Naive thymus-derived CD4-positive, alpha-beta T cell (primary cell): ENCODE measurements at regions not wholly inside any gene's neighbourhood (a gene's known extent, or its start where the extent isn't known, plus 50 kb on each side); places are given as distances from the start of the nearest gene placed in this dataset.

Experiments used
- ATAC-seq: fragments of 150-1000 bp; cut with Tn5 transposase; 2 replicates; pipeline ENCODE4 v1.10.0; 2021; ENCODE audit warnings: mild to moderate bottlenecking, moderate library complexity
- CTCF ChIA-PET: fragments of 350-600 bp; sonication (Branson Sonifier 250); formaldehyde crosslinking; loops from one replicate; lab custom pipeline; 2021; ENCODE audit warnings: antibody characterized with exemption; lab: Charles Lee
- POLR2A ChIA-PET: fragments of 350-600 bp; sonication (Branson Sonifier 250); formaldehyde crosslinking; loops from one replicate; lab custom pipeline; 2021; ENCODE audit warnings: antibody characterized with exemption, inconsistent platforms; lab: Charles Lee
- DNase-seq, 9 donors: peaks; one replicate each; pipeline versions ENCODE4 v3.0.0 to v3.0.0-alpha.2; 2020 to 2022; ENCODE audit warnings: mixed read lengths in 1 of 9
- H3K27ac ChIP-seq: one replicate; pipeline ENCODE4 v1.7.0; 2013; ENCODE audit warnings: mild to moderate bottlenecking, low read depth, low read length, moderate library complexity
- H3K27me3 ChIP-seq, 2 donors: one replicate each; pipeline ENCODE4 v1.7.0; 2013; ENCODE audit warnings: low read length in 2 of 2, mild to moderate bottlenecking in 2 of 2, moderate library complexity in 2 of 2; ENCODE audit not compliant: control insufficient read depth in 2 of 2, insufficient read depth in 2 of 2
- H3K36me3 ChIP-seq, 3 experiments: 1 replicate in 2 of 3; 2 replicates in 1 of 3; pipeline ENCODE4 v1.7.0; 2013; ENCODE audit warnings: low read length in 3 of 3, mild to moderate bottlenecking in 3 of 3, moderate library complexity in 1 of 3; ENCODE audit not compliant: insufficient read depth in 3 of 3, control insufficient read depth in 2 of 3
- H3K4me1 ChIP-seq, 2 donors: one replicate each; pipeline ENCODE4 v1.7.0; 2013; ENCODE audit warnings: low read length in 2 of 2, mild to moderate bottlenecking in 2 of 2, moderate library complexity in 1 of 2; ENCODE audit not compliant: control insufficient read depth in 2 of 2, insufficient read depth in 2 of 2
- H3K4me3 ChIP-seq: 2 replicates; pipeline ENCODE4 v1.7.0; 2013; ENCODE audit warnings: mild to moderate bottlenecking, low read length
- H3K9me3 ChIP-seq, 3 experiments: 1 replicate in 2 of 3; 2 replicates in 1 of 3; pipeline ENCODE4 v1.7.0; 2013; ENCODE audit warnings: low read length in 3 of 3; ENCODE audit not compliant: control insufficient read depth in 2 of 3
- H3K27ac Mint-ChIP-seq, 9 donors: one replicate each; pipeline ENCODE4 v1.8.0; 2020 to 2022; ENCODE audit warnings: mixed read lengths in 9 of 9, mild to moderate bottlenecking in 8 of 9, moderate library complexity in 5 of 9, inconsistent platforms in 2 of 9
- H3K27me3 Mint-ChIP-seq, 5 donors: one replicate each; pipeline ENCODE4 v1.8.0; 2021 to 2022; ENCODE audit warnings: mixed read lengths in 5 of 5, mild to moderate bottlenecking in 1 of 5
- H3K36me3 Mint-ChIP-seq, 5 donors: one replicate each; pipeline ENCODE4 v1.8.0; 2020 to 2022; ENCODE audit warnings: mixed read lengths in 5 of 5, mild to moderate bottlenecking in 3 of 5, inconsistent platforms in 1 of 5
- H3K4me1 Mint-ChIP-seq, 7 donors: one replicate each; pipeline ENCODE4 v1.8.0; 2020 to 2022; ENCODE audit warnings: mixed read lengths in 7 of 7, mild to moderate bottlenecking in 3 of 7, inconsistent platforms in 1 of 7
- H3K4me3 Mint-ChIP-seq, 10 donors: one replicate each; pipeline ENCODE4 v1.8.0; 2020 to 2022; ENCODE audit warnings: mild to moderate bottlenecking in 10 of 10, mixed read lengths in 10 of 10, moderate library complexity in 6 of 10, inconsistent platforms in 2 of 10
- H3K9me3 Mint-ChIP-seq, 11 donors: one replicate each; pipeline ENCODE4 v1.8.0; 2020 to 2022; ENCODE audit warnings: mixed read lengths in 11 of 11, mild to moderate bottlenecking in 4 of 11, inconsistent platforms in 1 of 11, moderate library complexity in 1 of 11
- intact Hi-C, 2 donors: fragments of 100-400 bp; cut with micrococcal nuclease; formaldehyde crosslinking; loops; one replicate each; pipeline ENCODE4 v1.15.1; 2023

DNA sequence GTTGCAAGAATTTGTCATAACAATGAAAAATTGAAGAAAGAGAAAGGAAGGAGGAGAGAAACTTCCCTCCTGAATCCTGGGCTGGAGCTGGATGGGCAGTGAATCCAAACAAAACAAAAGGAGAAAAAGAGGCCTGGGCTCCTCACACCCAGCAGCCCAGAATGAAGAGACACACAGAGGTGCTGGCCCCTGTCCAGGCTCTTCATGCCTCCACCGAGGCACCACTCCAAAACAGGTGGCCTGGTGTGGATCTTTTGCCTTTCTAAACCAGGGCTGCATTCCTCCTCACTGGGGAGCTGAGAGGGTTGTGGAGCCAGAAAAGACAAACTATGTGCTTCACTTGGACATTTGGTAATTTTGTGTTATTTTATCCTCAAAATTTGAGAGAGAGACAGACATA, 76.0 kb downstream of the FAM124B start:
- POLR2A ChIA-PET, result no interaction called here

DNA sequence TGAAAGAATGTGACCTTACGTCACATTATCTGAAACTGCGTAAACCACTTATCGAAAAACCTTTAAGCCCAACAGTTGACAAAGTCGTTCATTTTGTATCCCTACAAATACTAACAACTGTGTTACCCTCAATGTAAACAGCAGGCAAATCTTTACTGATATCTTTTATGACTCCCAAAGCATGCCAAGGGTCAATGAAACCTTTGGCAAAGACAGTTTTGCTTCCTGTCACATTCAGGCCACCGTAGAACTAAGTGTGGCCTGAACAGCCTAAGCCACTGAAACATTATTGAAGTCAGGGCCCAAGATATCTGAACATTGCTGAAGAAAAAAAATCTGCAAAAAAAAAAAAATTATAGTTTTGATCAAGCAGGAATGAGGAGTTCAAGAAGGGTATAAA, 77.3 kb downstream of the FAM124B start:
- intact Hi-C loops, result no loop called here
- Histone ChIP-seq H3K4me3 (no peak overlapping the region), H3K27ac (no peak overlapping the region), H3K27me3 (no peaks in the 10 kb centered on the region), H3K36me3 (no peaks in the 10 kb centered on the region), H3K4me1 (no peaks in the 10 kb centered on the region), H3K9me3 (no peaks in the 10 kb centered on the region)
- CTCF ChIA-PET, result no interaction called here
- Mint-ChIP-seq H3K27me3 (peaks cover 19 to 52% (median 27%) of the 10 kb centered on the region in 5 donors), H3K4me1 (no peaks in the 10 kb centered on the region), H3K9me3 (no peaks in the 10 kb centered on the region), H3K4me3 (no peak overlapping the region), H3K27ac (no peak overlapping the region), H3K36me3 (no peaks in the 10 kb centered on the region)
- ATAC-seq, result no peak
- no peak for DNase-seq
- POLR2A ChIA-PET, result no interaction called here

More for the DNA sequence above, 76.0 kb downstream of the FAM124B start:
- Mint-ChIP-seq H3K4me1 (no peaks in the 10 kb centered on the region), H3K27me3 (peaks cover 19 to 43% (median 25%) of the 10 kb centered on the region in 5 donors), H3K27ac (no peak overlapping the region), H3K36me3 (no peaks in the 10 kb centered on the region), H3K4me3 (no peak overlapping the region), H3K9me3 (no peaks in the 10 kb centered on the region)
- Histone ChIP-seq H3K27me3 (no peaks in the 10 kb centered on the region), H3K4me1 (no peaks in the 10 kb centered on the region), H3K9me3 (no peaks in the 10 kb centered on the region), H3K36me3 (no peaks in the 10 kb centered on the region), H3K27ac (no peak overlapping the region), H3K4me3 (no peak overlapping the region)
- DNase-seq, result no peak
- CTCF ChIA-PET, result interaction anchor here (0.6 kb wide), 1 partner anchor 246 kb away, joined by 3 read pairs; no protein-coding TSS in a partner anchor
- ATAC-seq, result no peak
- intact Hi-C loops, result no loop called here

DNA sequence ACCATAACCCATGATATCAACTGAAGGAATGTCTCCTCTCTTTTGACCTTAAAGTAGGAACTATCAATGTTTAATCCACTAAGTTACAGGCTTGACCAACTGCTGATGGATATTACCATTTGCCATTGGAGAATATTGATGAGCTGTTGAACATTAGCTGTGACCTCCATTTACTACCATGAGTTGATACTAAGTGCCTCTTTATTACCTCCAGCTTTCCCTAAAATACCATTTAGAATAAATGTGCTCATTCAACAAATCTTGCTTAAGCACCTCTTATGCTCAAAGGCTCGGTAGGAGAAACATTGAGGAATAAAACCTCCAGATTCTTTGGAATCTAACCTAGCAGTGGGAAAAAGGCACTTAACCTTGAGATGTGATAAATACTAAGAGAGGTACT, 81.2 kb downstream of the FAM124B start:
- H3K4me1 ChIP-seq, result no peaks in the 10 kb centered on the region
- no peaks in the 10 kb centered on the region for H3K27me3 ChIP-seq
- ATAC-seq (no peak), DNase-seq (no peak)
- POLR2A ChIA-PET, result no interaction called here
- H3K4me3 ChIP-seq, result no peak overlapping the region
- H3K36me3 ChIP-seq, result no peaks in the 10 kb centered on the region
- no peaks in the 10 kb centered on the region for H3K36me3 Mint-ChIP-seq
- peaks cover 13 to 38% (median 20%) of the 10 kb centered on the region in 5 donors for H3K27me3 Mint-ChIP-seq
- CTCF ChIA-PET, result no interaction called here
- H3K4me1 Mint-ChIP-seq, result no peaks in the 10 kb centered on the region
- no peak overlapping the region for H3K27ac ChIP-seq
- H3K27ac Mint-ChIP-seq, result no peak overlapping the region
- no peak overlapping the region for H3K4me3 Mint-ChIP-seq
- no peaks in the 10 kb centered on the region for H3K9me3 Mint-ChIP-seq
- intact Hi-C loops, result no loop called here
- no peaks in the 10 kb centered on the region for H3K9me3 ChIP-seq

DNA sequence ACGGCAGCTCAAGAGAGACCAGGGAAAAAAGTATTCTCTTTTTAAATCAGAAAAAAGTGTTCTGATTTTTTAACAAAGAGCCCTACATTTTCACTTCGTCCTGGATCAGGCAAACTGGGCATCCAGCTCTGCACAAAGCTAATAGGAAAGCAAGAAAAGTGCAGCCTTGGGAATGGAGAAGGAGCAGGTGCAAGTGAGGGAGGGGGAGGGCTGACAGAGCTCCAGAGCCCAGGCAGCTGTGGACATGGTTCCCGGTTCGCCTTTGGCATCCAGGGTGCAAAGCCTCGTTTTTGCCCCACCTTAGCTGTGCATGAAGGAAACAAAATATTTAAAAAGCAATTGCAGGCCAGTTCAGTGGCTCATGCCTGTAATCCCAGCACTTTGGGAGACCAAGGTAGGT, 82.2 kb downstream of the FAM124B start:
- Histone ChIP-seq H3K4me1 (no peaks in the 10 kb centered on the region), H3K36me3 (no peaks in the 10 kb centered on the region), H3K27me3 (no peaks in the 10 kb centered on the region), H3K4me3 (no peak overlapping the region), H3K27ac (no peak overlapping the region), H3K9me3 (no peaks in the 10 kb centered on the region)
- H3K4me3 Mint-ChIP-seq, result no peak overlapping the region
- ChIA-PET POLR2A (no interaction called here), CTCF (no interaction called here)
- peaks cover 14 to 39% (median 20%) of the 10 kb centered on the region in 5 donors for H3K27me3 Mint-ChIP-seq
- ATAC-seq (no peak), DNase-seq (no peak)
- H3K9me3 Mint-ChIP-seq, result no peaks in the 10 kb centered on the region
- H3K27ac Mint-ChIP-seq, result no peak overlapping the region
- no peaks in the 10 kb centered on the region for H3K4me1 Mint-ChIP-seq
- intact Hi-C loops, result no loop called here
- no peaks in the 10 kb centered on the region for H3K36me3 Mint-ChIP-seq

DNA sequence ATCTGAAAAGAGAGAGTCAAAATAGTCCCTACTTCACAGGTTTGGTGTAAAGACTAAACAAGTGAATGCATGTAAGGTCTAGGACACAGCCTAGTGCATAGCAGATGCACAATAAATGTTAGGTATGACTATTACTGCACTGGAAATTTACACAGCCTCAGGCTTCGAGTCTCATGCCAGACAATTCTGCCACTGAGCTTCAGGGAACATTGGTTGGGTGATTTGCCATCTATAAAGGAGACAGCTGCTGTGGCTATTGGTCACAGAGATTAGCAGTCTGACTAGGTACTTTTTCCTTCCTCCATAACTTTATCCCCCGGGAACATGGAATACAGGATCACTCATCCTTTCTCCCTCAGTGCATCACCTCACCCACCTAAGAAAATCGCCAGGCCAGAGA, 89.2 kb downstream of the FAM124B start:
- Histone ChIP-seq H3K27ac (no peak overlapping the region), H3K27me3 (no peaks in the 10 kb centered on the region), H3K36me3 (no peaks in the 10 kb centered on the region), H3K9me3 (no peaks in the 10 kb centered on the region), H3K4me1 (no peaks in the 10 kb centered on the region), H3K4me3 (no peak overlapping the region)
- no peak overlapping the region for H3K27ac Mint-ChIP-seq
- peaks cover 21 to 51% (median 37%) of the 10 kb centered on the region in 5 donors for H3K27me3 Mint-ChIP-seq
- intact Hi-C loops, result no loop called here
- H3K36me3 Mint-ChIP-seq, result peaks cover 0 to 5% (median 0%) of the 10 kb centered on the region in 5 donors
- no peaks in the 10 kb centered on the region for H3K9me3 Mint-ChIP-seq
- POLR2A ChIA-PET, result no interaction called here
- H3K4me3 Mint-ChIP-seq, result no peak overlapping the region
- CTCF ChIA-PET, result no interaction called here
- no peaks in the 10 kb centered on the region for H3K4me1 Mint-ChIP-seq
- ATAC-seq (no peak), DNase-seq (no peak)

DNA sequence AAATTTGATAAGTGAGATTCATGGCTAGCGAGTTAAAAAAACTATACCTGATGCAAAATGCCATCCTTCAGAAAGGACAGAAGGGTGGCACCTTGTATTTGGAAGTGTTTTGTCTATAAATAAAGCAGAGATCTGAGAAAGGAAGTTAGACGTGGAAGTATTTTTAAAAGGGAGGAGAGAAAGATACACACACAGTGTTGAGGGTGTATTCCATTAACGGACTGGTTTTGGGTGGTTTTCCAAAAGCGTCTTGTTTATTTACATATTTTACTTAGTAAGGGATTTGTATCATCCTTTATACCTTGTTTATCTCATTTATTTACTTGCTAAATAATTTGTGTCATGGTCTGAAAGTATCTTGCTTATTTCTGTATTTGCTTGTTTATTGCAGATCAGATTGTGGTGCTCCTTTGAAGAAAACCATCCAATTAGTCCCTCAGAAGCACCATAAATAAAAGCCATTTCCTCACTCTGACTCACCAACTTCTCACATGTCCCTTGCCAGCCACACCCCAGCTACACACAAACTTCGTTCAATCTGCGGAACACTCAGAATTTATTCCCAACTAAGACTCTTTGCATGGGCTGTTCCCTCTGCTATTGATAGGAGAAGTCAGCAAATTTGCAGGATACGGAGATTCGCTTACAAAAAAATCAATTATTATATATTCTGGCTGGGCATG, 90.8 kb downstream of the FAM124B start:
- Mint-ChIP-seq H3K4me3 (no peak overlapping the region), H3K36me3 (peaks cover 0 to 5% (median 0%) of the 10 kb centered on the region in 5 donors), H3K9me3 (no peaks in the 10 kb centered on the region), H3K27ac (no peak overlapping the region), H3K4me1 (no peaks in the 10 kb centered on the region), H3K27me3 (peaks cover 18 to 42% (median 31%) of the 10 kb centered on the region in 5 donors)
- POLR2A ChIA-PET, result no interaction called here
- no peak for DNase-seq
- no peak overlapping the region for H3K27ac ChIP-seq
- no peaks in the 10 kb centered on the region for H3K27me3 ChIP-seq
- H3K4me3 ChIP-seq, result no peak overlapping the region
- no peaks in the 10 kb centered on the region for H3K36me3 ChIP-seq
- H3K9me3 ChIP-seq, result no peaks in the 10 kb centered on the region
- intact Hi-C loops, result no loop called here
- no peaks in the 10 kb centered on the region for H3K4me1 ChIP-seq
- ATAC-seq, result no peak
- CTCF ChIA-PET, result no interaction called here

DNA sequence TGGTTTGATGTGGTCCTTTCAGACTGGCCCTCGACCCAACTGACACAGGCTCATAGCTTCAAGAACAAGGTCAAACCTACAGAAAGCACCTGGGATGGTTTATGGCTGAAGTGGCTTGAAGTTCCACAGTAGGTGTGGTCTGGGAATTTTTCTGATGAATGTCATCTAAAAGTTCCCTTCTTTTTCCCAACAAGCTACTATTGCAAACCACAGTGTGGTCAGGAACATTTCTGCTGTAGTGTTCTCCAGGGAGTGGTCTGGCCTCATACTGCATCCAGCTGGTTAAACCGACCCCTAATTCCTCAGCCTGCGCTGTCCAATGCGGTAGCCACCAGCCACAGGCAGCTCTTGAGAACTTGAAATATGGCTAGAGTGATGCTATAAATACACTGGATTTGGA, 92.7 kb downstream of the FAM124B start:
- intact Hi-C loops, result no loop called here
- no peaks in the 10 kb centered on the region for H3K9me3 ChIP-seq
- H3K4me3 Mint-ChIP-seq, result no peak overlapping the region
- H3K36me3 Mint-ChIP-seq, result peaks cover 0 to 5% (median 0%) of the 10 kb centered on the region in 5 donors
- POLR2A ChIA-PET, result no interaction called here
- ATAC-seq (no peak), DNase-seq (no peak)
- H3K4me3 ChIP-seq, result no peak overlapping the region
- H3K36me3 ChIP-seq, result no peaks in the 10 kb centered on the region
- H3K4me1 ChIP-seq, result no peaks in the 10 kb centered on the region
- CTCF ChIA-PET, result no interaction called here
- no peak overlapping the region for H3K27ac ChIP-seq
- H3K27me3 Mint-ChIP-seq, result peaks cover 11 to 35% (median 26%) of the 10 kb centered on the region in 5 donors
- no peaks in the 10 kb centered on the region for H3K9me3 Mint-ChIP-seq
- H3K4me1 Mint-ChIP-seq, result no peaks in the 10 kb centered on the region
- no peaks in the 10 kb centered on the region for H3K27me3 ChIP-seq
- H3K27ac Mint-ChIP-seq, result no peak overlapping the region
